HepG2 (cell line): ENCODE measurements at regions not wholly inside any gene's neighbourhood (a gene's known extent, or its start where the extent isn't known, plus 50 kb on each side); places are given as distances from the start of the nearest gene placed in this dataset.

Source experiments
- ATAC-seq: fragments of 200-7000 bp; cut with Tn5 transposase; 3 replicates; pipeline ENCODE4 v1.9.1; 2020; ENCODE audit warnings: mild to moderate bottlenecking, moderate library complexity
- BruUV-seq: library from RNA; stranded (reverse); fragments of 400-500 nt; replicated peaks from 2 replicates; lab custom pipeline; 2021; lab: Mats Ljungman, UMichigan
- CTCF ChIA-PET: fragments of 300-600 bp; formaldehyde crosslinking; extraction: SDS; loops from one replicate; lab custom pipeline; 2021; ENCODE audit warnings: low total read pairs, inconsistent platforms, low intra/inter-chr PET ratio; lab: Yijun Ruan, JAX
- POLR2A ChIA-PET: fragments of 350-600 bp; sonication (Branson Sonifier 250); formaldehyde crosslinking; loops from one replicate; lab custom pipeline; 2020; ENCODE audit warnings: antibody characterized with exemption, inconsistent platforms; lab: Yijun Ruan, JAX
- DNase-seq: peaks from one replicate; pipeline ENCODE4 v3.0.0-alpha.2; 2015; ENCODE audit warnings: low spot score
- FAIRE-seq: peaks from 3 replicates; lab custom pipeline; 2011; peaks lifted over from hg19 to GRCh38; lab: Jason Lieb, UNC
- H2AFZ ChIP-seq: one replicate; pipeline ENCODE4 v1.6.1; 2011; ENCODE audit warnings: low read length, inconsistent platforms
- H3K27ac ChIP-seq: fragments of 300-600 bp; 3 replicates; pipeline ENCODE4 v1.8.0; 2011; ENCODE audit warnings: mixed run types, mild to moderate bottlenecking, mixed read lengths, low read length, inconsistent platforms; ENCODE audit not compliant: insufficient read depth; ENCODE audit errors: extremely low read length
- H3K27me3 ChIP-seq, 2 experiments: fragments of 200-600 bp in 1 of 2; 2 replicates in 1 of 2; 3 replicates in 1 of 2; pipeline versions ENCODE4 v1.6.0 to v1.8.0; 2011; ENCODE audit warnings: low read length in 2 of 2, mild to moderate bottlenecking in 2 of 2, moderate library complexity in 2 of 2, inconsistent platforms in 1 of 2; ENCODE audit not compliant: insufficient read depth in 2 of 2, control insufficient read depth in 1 of 2
- H3K36me3 ChIP-seq, 2 experiments: fragments of 200-600 bp in 1 of 2; replicated peaks in 1 of 2; 2 replicates in 1 of 2; 3 replicates in 1 of 2; pipeline versions ENCODE4 v1.5.1 to v1.8.0; 2011; ENCODE audit warnings: low read length in 2 of 2, inconsistent platforms in 1 of 2; ENCODE audit not compliant: insufficient read depth in 2 of 2, control insufficient read depth in 1 of 2
- H3K4me1 ChIP-seq: 2 replicates; pipeline ENCODE4 v1.5.1; 2012; ENCODE audit warnings: low read length, inconsistent platforms; ENCODE audit not compliant: insufficient read depth
- H3K4me2 ChIP-seq: 2 replicates; pipeline ENCODE4 v1.6.0; 2011; ENCODE audit warnings: low read depth, low read length, inconsistent platforms
- H3K4me3 ChIP-seq, 3 experiments: fragments of 200-600 bp in 1 of 3; sonication (generic), shearing (Covaris generic) in 1 of 3; replicated peaks in 1 of 3; 2 replicates each; pipeline ENCODE4 v1.5.1; 2011 to 2016; ENCODE audit warnings: low read length in 3 of 3, inconsistent platforms in 2 of 3, low read depth in 2 of 3, mild to moderate bottlenecking in 2 of 3, control low read depth in 1 of 3, mixed read lengths in 1 of 3; ENCODE audit not compliant: insufficient read depth in 1 of 3
- H3K79me2 ChIP-seq: one replicate; pipeline ENCODE4 v1.6.1; 2011; ENCODE audit warnings: low read length, inconsistent platforms; ENCODE audit not compliant: insufficient read depth
- H3K9ac ChIP-seq: 2 replicates; pipeline ENCODE4 v1.6.0; 2011; ENCODE audit warnings: mild to moderate bottlenecking, low read depth, low read length, inconsistent platforms; ENCODE audit not compliant: insufficient read depth
- H3K9me3 ChIP-seq: 2 replicates; pipeline ENCODE4 v1.5.1; 2012; ENCODE audit warnings: mild to moderate bottlenecking, low read length
- H4K20me1 ChIP-seq: 2 replicates; pipeline ENCODE4 v1.6.0; 2011; ENCODE audit warnings: inconsistent platforms, mild to moderate bottlenecking, low read length, moderate library complexity; ENCODE audit not compliant: insufficient read depth
- CHD4 ChIP-seq: fragments of 200-600 bp; sonication (generic); IDR thresholded peaks from 2 replicates; pipeline ENCODE4 v1.7.0; 2017; ENCODE audit warnings: mild to moderate bottlenecking, low read length, borderline replicate concordance
- HDAC2 ChIP-seq: sonication (generic); formaldehyde crosslinking; IDR thresholded peaks from 2 replicates; pipeline ENCODE4 v1.4.0; 2020; ENCODE audit warnings: missing genetic modification reagents
- MED1 ChIP-seq: sonication (generic); formaldehyde crosslinking; IDR thresholded peaks from 2 replicates; pipeline ENCODE4 v1.4.0; 2020; ENCODE audit warnings: missing genetic modification reagents
- PHF5A ChIP-seq: IDR thresholded peaks from one replicate; pipeline ENCODE4 v1.6.1; 2018; ENCODE audit warnings: low read depth, missing genetic modification reagents; ENCODE audit not compliant: unreplicated experiment
- RCOR2 ChIP-seq: IDR thresholded peaks from 2 replicates; pipeline ENCODE4 v1.6.1; 2016; ENCODE audit warnings: missing biosample characterization, missing genetic modification reagents
- SALL1 ChIP-seq: sonication (generic); formaldehyde crosslinking; IDR thresholded peaks from 2 replicates; pipeline ENCODE4 v1.8.0; 2022; ENCODE audit warnings: mild to moderate bottlenecking, missing genetic modification reagents
- SMAD1 ChIP-seq: sonication (generic); formaldehyde crosslinking; IDR thresholded peaks from 2 replicates; pipeline ENCODE4 v1.4.0; 2020; ENCODE audit warnings: missing genetic modification reagents, low read depth, mild to moderate bottlenecking, borderline replicate concordance
- ZFP91 ChIP-seq: sonication (generic); formaldehyde crosslinking; IDR thresholded peaks from 2 replicates; pipeline ENCODE4 v1.9.0; 2022; ENCODE audit warnings: missing genetic modification reagents, mild to moderate bottlenecking, borderline replicate concordance
- ZMYM3 ChIP-seq: sonication (generic); formaldehyde crosslinking; IDR thresholded peaks from 2 replicates; pipeline ENCODE4 v1.5.1; 2020; ENCODE audit warnings: mild to moderate bottlenecking, missing genetic modification reagents
- ZNF280D ChIP-seq: sonication (generic); formaldehyde crosslinking; IDR thresholded peaks from 2 replicates; pipeline ENCODE4 v1.5.1; 2020; ENCODE audit warnings: mild to moderate bottlenecking, missing genetic modification reagents
- ZNF629 ChIP-seq: sonication (generic); formaldehyde crosslinking; conservative IDR thresholded peaks from 2 replicates; pipeline ENCODE4 v1.5.0; 2020; ENCODE audit warnings: missing genetic modification reagents
- ZNF674 ChIP-seq: sonication (generic); formaldehyde crosslinking; IDR thresholded peaks from 2 replicates; pipeline ENCODE4 v1.5.0; 2020; ENCODE audit warnings: low read depth, mild to moderate bottlenecking, missing genetic modification reagents
- ZNF781 ChIP-seq: sonication (generic); formaldehyde crosslinking; IDR thresholded peaks from 2 replicates; pipeline ENCODE4 v1.5.1; 2020; ENCODE audit warnings: borderline replicate concordance, mild to moderate bottlenecking, missing genetic modification reagents; ENCODE audit errors: not compliant biosample characterization
- WGBS: methylation state at CpG from one replicate; pipeline ENCODE4 v1.1.6; 2017; ENCODE audit warnings: low lambda C conversion rate; 5-methylcytosine and 5-hydroxymethylcytosine counted together
- in situ Hi-C: cut with HindIII; loops from 2 replicates; pipeline ENCODE4 v1.10.0; 2017; ENCODE audit warnings: low pct_unique_long_range_greater_than_20kb; ENCODE audit not compliant: extremely low pct_ligation_motif_present
- intact Hi-C: fragments of 100-400 bp; cut with micrococcal nuclease; formaldehyde crosslinking; loops from one replicate; pipeline ENCODE4 v1.10.0; 2022; ENCODE audit not compliant: unreplicated experiment
- TF ChIP-seq, protein P1 (sequence below): IDR thresholded peaks from 2 replicates; pipeline ENCODE4 v1.6.1; 2018; ENCODE audit warnings: missing genetic modification reagents, mild to moderate bottlenecking, missing compliant biosample characterization

GRCh38 chr10:112896273-112896672, 53.8 kb upstream of the TCF7L2 start (continued):
- TF ChIP-seq SALL1 (CRISPR knock-in tag) (peak; percentile 47; the same call in 1 of the 2 replicates), MED1 (CRISPR knock-in tag) (peak; percentile 51), ZNF781 (CRISPR knock-in tag) (no peak), ZNF674 (CRISPR knock-in tag) (no peak), SMAD1 (no peak)
- TF ChIP-seq, protein P1, sequence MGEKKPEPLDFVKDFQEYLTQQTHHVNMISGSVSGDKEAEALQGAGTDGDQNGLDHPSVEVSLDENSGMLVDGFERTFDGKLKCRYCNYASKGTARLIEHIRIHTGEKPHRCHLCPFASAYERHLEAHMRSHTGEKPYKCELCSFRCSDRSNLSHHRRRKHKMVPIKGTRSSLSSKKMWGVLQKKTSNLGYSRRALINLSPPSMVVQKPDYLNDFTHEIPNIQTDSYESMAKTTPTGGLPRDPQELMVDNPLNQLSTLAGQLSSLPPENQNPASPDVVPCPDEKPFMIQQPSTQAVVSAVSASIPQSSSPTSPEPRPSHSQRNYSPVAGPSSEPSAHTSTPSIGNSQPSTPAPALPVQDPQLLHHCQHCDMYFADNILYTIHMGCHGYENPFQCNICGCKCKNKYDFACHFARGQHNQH: no peak
- TF ChIP-seq, all 625 proteins: peak for 50

- ATAC-seq (no peak), DNase-seq (no peak), FAIRE-seq (no peak)
- intact Hi-C loops: no loop called here
- in situ Hi-C loops: no loop called here
- no peaks in the 10 kb centered on the region for H3K36me3 ChIP-seq
- H3K4me2 ChIP-seq: 0 out of 2 replicates have a peak overlapping the region, but pooled peaks have one; percentile 16
- 23% methylated on average over 5 of the region's 5 CpGs for WGBS
- POLR2A ChIA-PET: interaction anchor here (1.0 to 1.5 kb wide), 3 partner anchors 18 to 56 kb away, joined by 3 to 7 read pairs (median 4); partner anchors contain the start of gene TCF7L2
- H3K9me3 ChIP-seq: no peaks in the 10 kb centered on the region
- peaks cover 53% of the 10 kb centered on the region for H3K4me1 ChIP-seq
- no peaks in the 10 kb centered on the region for H3K79me2 ChIP-seq
- no TSS peak for BruUV-seq
- no peak overlapping the region for H3K9ac ChIP-seq
- TF ChIP-seq ZNF629 (CRISPR knock-in tag) (peak; percentile 89), ZNF280D (0 out of 2 replicates have a peak, but pooled peaks have one; percentile 3), ZFP91 (no peak), RCOR2 (CRISPR knock-in tag) (0 out of 2 replicates have a peak, but pooled peaks have one; percentile 2), PHF5A (CRISPR knock-in tag) (no peak), HDAC2 (CRISPR knock-in tag) (0 out of 2 replicates have a peak, but pooled peaks have one; percentile 6), CHD4 (peak; percentile 80; the same call in 1 of the 2 replicates), ZMYM3 (peak; percentile 70; the same call in 1 of the 2 replicates)
- H3K27me3 ChIP-seq: no peaks in the 10 kb centered on the region
- no peaks in the 10 kb centered on the region for H4K20me1 ChIP-seq
- H2AFZ ChIP-seq: no peak overlapping the region
- no peak overlapping the region for H3K4me3 ChIP-seq
- CTCF ChIA-PET: no interaction called here
- H3K27ac ChIP-seq: no peak overlapping the region
Measured at GRCh38 chr10:112896722-112897121, 53.3 kb upstream of the TCF7L2 start.
